Brain microvascular endothelial cell (primary cell): ENCODE measurements at regions not wholly inside any gene's neighbourhood (a gene's known extent, or its start where the extent isn't known, plus 50 kb on each side); places are given as distances from the start of the nearest gene placed in this dataset.

Experiments
- DNase-seq: peaks from one replicate; pipeline ENCODE4 v3.0.0-alpha.2; 2020
- H3K27ac ChIP-seq: fragments of 250-450 bp; sonication (Bioruptor Pico); 2 replicates; pipeline ENCODE4 v1.5.1; 2020; ENCODE audit warnings: mild to moderate bottlenecking, moderate library complexity
- H3K27me3 ChIP-seq: fragments of 250-450 bp; sonication (Bioruptor Pico); replicated peaks from 2 replicates; pipeline ENCODE4 v1.5.1; 2020; ENCODE audit warnings: mild to moderate bottlenecking
- H3K36me3 ChIP-seq: fragments of 250-450 bp; sonication (Bioruptor Pico); replicated peaks from 2 replicates; pipeline ENCODE4 v1.5.1; 2020; ENCODE audit warnings: mild to moderate bottlenecking
- H3K4me3 ChIP-seq: 2 replicates; pipeline ENCODE4 v1.5.1; 2011; ENCODE audit warnings: low read depth, mild to moderate bottlenecking, control low read depth, low read length, moderate library complexity
- CTCF ChIP-seq: IDR thresholded peaks from 2 replicates; pipeline ENCODE4 v1.5.1; 2011; ENCODE audit warnings: low read depth, mild to moderate bottlenecking, moderate library complexity, low read length, control low read depth, inconsistent platforms; ENCODE audit errors: missing control alignments
- in situ Hi-C: cut with HindIII; loops from 2 replicates; pipeline ENCODE4 v1.10.0; 2017; ENCODE audit warnings: low sequenced_read_pairs, low pct_ligation_motif_present

- no peak for DNase-seq
- Histone ChIP-seq H3K4me3 (no peak overlapping the region), H3K27ac (no peak overlapping the region), H3K36me3 (no peaks in the 10 kb centered on the region), H3K27me3 (no peaks in the 10 kb centered on the region)
- in situ Hi-C loops: no loop called here
- TF ChIP-seq CTCF: no peak
Measured at GRCh38 chr2:19805266-19805665, 96.5 kb downstream of the TTC32 start.

- DNase-seq: no peak
- Histone ChIP-seq H3K4me3 (no peak overlapping the region), H3K36me3 (no peaks in the 10 kb centered on the region), H3K27me3 (no peaks in the 10 kb centered on the region), H3K27ac (no peak overlapping the region)
- no peak for TF ChIP-seq CTCF
- in situ Hi-C loops: no loop called here
Measured at GRCh38 chr2:19804639-19805260, 97.0 kb downstream of the TTC32 start.

- no peaks in the 10 kb centered on the region for H3K36me3 ChIP-seq
- in situ Hi-C loops: no loop called here
- DNase-seq: peak; percentile 43
- no peaks in the 10 kb centered on the region for H3K27me3 ChIP-seq
- H3K4me3 ChIP-seq: no peak overlapping the region
- no peak for TF ChIP-seq CTCF
- H3K27ac ChIP-seq: peak overlapping the region; percentile 21
Measured at GRCh38 chr2:19802086-19802841, 99.5 kb downstream of the TTC32 start.

GRCh38 chr2:19801367-19802080 is 100.3 kb downstream of the TTC32 start:
- Histone ChIP-seq H3K27me3 (no peaks in the 10 kb centered on the region), H3K27ac (peak overlapping the region; percentile 21), H3K36me3 (no peaks in the 10 kb centered on the region), H3K4me3 (no peak overlapping the region)
- TF ChIP-seq CTCF: no peak
- DNase-seq: peak; percentile 96
- in situ Hi-C loops: no loop called here

- Histone ChIP-seq H3K27me3 (no peaks in the 10 kb centered on the region), H3K27ac (no peak overlapping the region), H3K4me3 (no peak overlapping the region), H3K36me3 (no peaks in the 10 kb centered on the region)
- in situ Hi-C loops: no loop called here
- no peak for DNase-seq
- TF ChIP-seq CTCF: no peak
Measured at GRCh38 chr2:19800796-19801195, 101.0 kb downstream of the TTC32 start.
